PC-3 (cell line): ENCODE measurements at regions not wholly inside any gene's neighbourhood (a gene's known extent, or its start where the extent isn't known, plus 50 kb on each side); places are given as distances from the start of the nearest gene placed in this dataset.
A peak's percentile ranks its signal among the peaks of the same experiment; 100 is the strongest.

Source experiments
- ATAC-seq: fragments of 200-7000 bp; cut with Tn5 transposase; 2 replicates; pipeline ENCODE4 v1.9.1; 2020; ENCODE audit warnings: mild to moderate bottlenecking, moderate library complexity
- BruUV-seq: library from RNA; stranded (reverse); fragments of 400-500 nt; replicated peaks from 2 replicates; lab custom pipeline; 2021; lab: Mats Ljungman, UMichigan
- CTCF ChIA-PET: fragments of 300-600 bp; sonication (Branson Sonifier 250); formaldehyde crosslinking; loops from one replicate; lab custom pipeline; 2022; ENCODE audit warnings: antibody characterized with exemption; lab: Charles Lee
- POLR2A ChIA-PET: fragments of 300-600 bp; sonication (Branson Sonifier 250); formaldehyde crosslinking; loops from one replicate; lab custom pipeline; 2022; ENCODE audit warnings: antibody characterized with exemption; ENCODE audit not compliant: unreplicated experiment; lab: Charles Lee
- DNase-seq: peaks from one replicate; pipeline ENCODE4 v3.0.0-alpha.2; 2015
- H2AFZ ChIP-seq: fragments of 300-600 bp; sonication (generic); 2 replicates; pipeline ENCODE4 v1.6.0; 2016; ENCODE audit warnings: antibody characterized with exemption, low read length
- H3F3A ChIP-seq: fragments of 300-600 bp; sonication (generic); one replicate; pipeline ENCODE4 v1.6.0; 2017; ENCODE audit warnings: antibody characterized with exemption, low read length, control low read depth, mild to moderate bottlenecking; ENCODE audit not compliant: unreplicated experiment
- H3K27ac ChIP-seq: fragments of 300-600 bp; sonication (generic); 2 replicates; pipeline ENCODE4 v1.5.1; 2016; ENCODE audit warnings: mild to moderate bottlenecking, low read length
- H3K27me3 ChIP-seq: fragments of 300-600 bp; sonication (generic); 2 replicates; pipeline ENCODE4 v1.6.1; 2016; ENCODE audit warnings: low read length, mixed read lengths
- H3K36me3 ChIP-seq: fragments of 300-600 bp; sonication (generic); 2 replicates; pipeline ENCODE4 v1.6.1; 2016; ENCODE audit warnings: low read depth, mixed run types, low read length, mixed read lengths
- H3K4me1 ChIP-seq: fragments of 300-600 bp; sonication (generic); 2 replicates; pipeline ENCODE4 v1.5.1; 2016; ENCODE audit warnings: low read length; ENCODE audit not compliant: insufficient read depth
- H3K4me2 ChIP-seq: fragments of 300-600 bp; sonication (generic); 2 replicates; pipeline ENCODE4 v1.6.0; 2016; ENCODE audit warnings: low read length
- H3K4me3 ChIP-seq: fragments of 300-600 bp; sonication (generic); 2 replicates; pipeline ENCODE4 v1.5.1; 2016; ENCODE audit warnings: mild to moderate bottlenecking, low read length, mixed read lengths
- H3K79me2 ChIP-seq: fragments of 300-600 bp; sonication (generic); 2 replicates; pipeline ENCODE4 v1.6.1; 2017; ENCODE audit warnings: low read length, mixed read lengths
- H3K9ac ChIP-seq: fragments of 300-600 bp; sonication (generic); 2 replicates; pipeline ENCODE4 v1.6.0; 2016; ENCODE audit warnings: mild to moderate bottlenecking, low read length
- H3K9me2 ChIP-seq: fragments of 300-600 bp; sonication (generic); replicated peaks from 2 replicates; pipeline ENCODE4 v1.6.1; 2016; ENCODE audit warnings: mixed run types, low read length, mixed read lengths
- H3K9me3 ChIP-seq: fragments of 300-600 bp; sonication (generic); 2 replicates; pipeline ENCODE4 v1.6.1; 2016; ENCODE audit warnings: low read length, mixed read lengths
- H4K20me1 ChIP-seq: fragments of 300-600 bp; sonication (generic); 2 replicates; pipeline ENCODE4 v1.6.1; 2016; ENCODE audit warnings: low read length, mixed read lengths
- CTCF ChIP-seq: fragments of 300-600 bp; sonication (generic); conservative IDR thresholded peaks from 2 replicates; pipeline ENCODE4 v1.5.1; 2017; ENCODE audit warnings: antibody characterized with exemption, low read depth, mild to moderate bottlenecking, low read length
- EZH2 ChIP-seq: fragments of 300-600 bp; sonication (generic); IDR thresholded peaks from one replicate; pipeline ENCODE4 v1.6.1; 2017; ENCODE audit warnings: antibody characterized with exemption, mild to moderate bottlenecking, low read length; ENCODE audit not compliant: unreplicated experiment
- EZH2phosphoT487 ChIP-seq: fragments of 300-600 bp; sonication (generic); IDR thresholded peaks from 2 replicates; pipeline ENCODE4 v1.6.1; 2018; ENCODE audit warnings: mild to moderate bottlenecking, antibody characterized with exemption, low read length, borderline replicate concordance
- intact Hi-C: fragments of 100-400 bp; cut with micrococcal nuclease; formaldehyde crosslinking; loops from 2 replicates; pipeline ENCODE4 v1.9.0; 2023

GRCh38 chr6:141675957-141676356, 456.8 kb upstream of the GJE1 start:
- Histone ChIP-seq H3K36me3 (no peaks in the 10 kb centered on the region), H3K4me2 (no peak overlapping the region), H4K20me1 (no peaks in the 10 kb centered on the region), H3K79me2 (no peaks in the 10 kb centered on the region), H3K27me3 (no peaks in the 10 kb centered on the region), H3K4me3 (no peak overlapping the region), H3K27ac (no peak overlapping the region), H3K9ac (no peak overlapping the region), H3K4me1 (no peaks in the 10 kb centered on the region), H3F3A (no peaks in the 10 kb centered on the region), H3K9me3 (no peaks in the 10 kb centered on the region), H2AFZ (no peak overlapping the region), H3K9me2 (no peaks in the 10 kb centered on the region)
- intact Hi-C loops: loop anchor here (1.0 to 5.0 kb wide), 3 partner anchors 35 to 371 kb away; no protein-coding TSS in a partner anchor
- CTCF ChIA-PET: interaction anchor here (0.5 to 1.2 kb wide), 2 partner anchors 65 to 327 kb away, joined by 3 to 4 read pairs; no protein-coding TSS in a partner anchor
- peak; percentile 22; the same call in 1 of the 2 replicates for ATAC-seq
- TF ChIP-seq EZH2 (no peak), CTCF (peak; percentile 62)
- no TSS peak for BruUV-seq
- POLR2A ChIA-PET: interaction anchor here (0.6 kb wide), 1 partner anchor 39 kb away, joined by 3 read pairs; no protein-coding TSS in a partner anchor
- DNase-seq: peak; percentile 37

DNA sequence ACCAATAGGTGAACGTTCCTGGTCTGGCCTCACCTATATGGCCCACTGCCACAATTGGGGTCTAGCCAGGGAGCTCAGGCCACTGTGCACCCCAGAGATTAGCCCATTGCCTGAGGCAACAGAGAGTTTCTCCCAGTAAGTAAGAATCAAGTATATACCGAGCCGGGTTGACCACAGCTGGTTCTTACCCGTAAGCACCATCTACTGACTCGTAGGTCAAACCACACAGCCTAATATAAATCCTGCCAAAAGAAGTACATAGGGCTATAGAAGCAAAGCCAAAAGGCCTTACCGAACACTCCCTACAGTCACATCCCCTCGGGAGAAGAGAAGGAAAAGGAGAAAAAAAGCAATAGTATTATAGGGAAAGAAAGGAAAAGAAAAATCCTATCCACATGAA, 463.6 kb upstream of the GJE1 start:
- intact Hi-C loops: no loop called here
- Histone ChIP-seq H3K36me3 (no peaks in the 10 kb centered on the region), H3K27me3 (no peaks in the 10 kb centered on the region), H3K4me1 (no peaks in the 10 kb centered on the region), H3K4me3 (no peak overlapping the region), H4K20me1 (no peaks in the 10 kb centered on the region), H3K4me2 (no peak overlapping the region), H3K9ac (no peak overlapping the region), H2AFZ (no peak overlapping the region), H3K79me2 (no peaks in the 10 kb centered on the region), H3F3A (no peaks in the 10 kb centered on the region), H3K9me3 (no peaks in the 10 kb centered on the region), H3K27ac (no peak overlapping the region), H3K9me2 (no peaks in the 10 kb centered on the region)
- no TSS peak for BruUV-seq
- ATAC-seq (no peak), DNase-seq (no peak)
- POLR2A ChIA-PET: no interaction called here
- TF ChIP-seq EZH2 (no peak), CTCF (no peak), EZH2phosphoT487 (no peak)
- CTCF ChIA-PET: no interaction called here

- TF ChIP-seq EZH2phosphoT487 (no peak), CTCF (no peak), EZH2 (no peak)
- H3K9ac ChIP-seq: no peak overlapping the region
- H3K36me3 ChIP-seq: no peaks in the 10 kb centered on the region
- H2AFZ ChIP-seq: no peak overlapping the region
- H3K27me3 ChIP-seq: no peaks in the 10 kb centered on the region
- no peaks in the 10 kb centered on the region for H3K9me3 ChIP-seq
- POLR2A ChIA-PET: no interaction called here
- H3K9me2 ChIP-seq: no peaks in the 10 kb centered on the region
- H3K4me1 ChIP-seq: no peaks in the 10 kb centered on the region
- H3K79me2 ChIP-seq: no peaks in the 10 kb centered on the region
- no peak overlapping the region for H3K27ac ChIP-seq
- H3K4me3 ChIP-seq: no peak overlapping the region
- CTCF ChIA-PET: no interaction called here
- no peak for ATAC-seq
- no peak for DNase-seq
- no TSS peak for BruUV-seq
- H3F3A ChIP-seq: no peaks in the 10 kb centered on the region
- intact Hi-C loops: no loop called here
- H4K20me1 ChIP-seq: no peaks in the 10 kb centered on the region
- no peak overlapping the region for H3K4me2 ChIP-seq
Observed at GRCh38 chr6:141667580-141668309, 465.0 kb upstream of the GJE1 start.
